ENCODE measurements at regions not wholly inside any gene's neighbourhood (a gene's known extent, or its start where the extent isn't known, plus 50 kb on each side); places are given as distances from the start of the nearest gene placed in this dataset.

- no peak for DNase-seq
Observed at GRCh38 chr21:15242906-15243305, 178.1 kb upstream of the NRIP1 start.

- no peak for DNase-seq
Observed at GRCh38 chr21:15243406-15243805, 178.6 kb upstream of the NRIP1 start.

- DNase-seq: no peak
Observed at GRCh38 chr21:15247613-15248012, 182.8 kb upstream of the NRIP1 start.

GRCh38 chr21:15249285-15249993, 184.6 kb upstream of the NRIP1 start:
- DNase-seq: no peak

GRCh38 chr21:15250384-15250783, 185.6 kb upstream of the NRIP1 start:
- DNase-seq: no peak

GRCh38 chr21:15252431-15252830, 187.6 kb upstream of the NRIP1 start:
- no peak for DNase-seq

- no peak for DNase-seq
Observed at GRCh38 chr21:15254111-15254510, 189.3 kb upstream of the NRIP1 start.

- no peak for DNase-seq
Observed at GRCh38 chr21:15255261-15255660, 190.5 kb upstream of the NRIP1 start.

- no peak for DNase-seq
Observed at GRCh38 chr21:15255763-15256162, 191.0 kb upstream of the NRIP1 start.

- DNase-seq: no peak
Observed at GRCh38 chr21:15256996-15257395, 192.2 kb upstream of the NRIP1 start.

- no peak for DNase-seq
Observed at GRCh38 chr21:15257646-15258045, 192.8 kb upstream of the NRIP1 start.

GRCh38 chr21:15259824-15260223, 195.0 kb upstream of the NRIP1 start:
- no peak for DNase-seq

- no peak for DNase-seq
Observed at GRCh38 chr21:15260604-15261003, 195.8 kb upstream of the NRIP1 start.

- no peak for DNase-seq
Observed at GRCh38 chr21:15264084-15264665, 199.4 kb upstream of the NRIP1 start.

GRCh38 chr21:15272171-15272570, 207.4 kb upstream of the NRIP1 start:
- no peak for DNase-seq

GRCh38 chr21:15272591-15272990, 207.8 kb upstream of the NRIP1 start:
- DNase-seq: no peak

GRCh38 chr21:15273244-15273643, 208.4 kb upstream of the NRIP1 start:
- DNase-seq: no peak

GRCh38 chr21:15274701-15275485, 210.1 kb upstream of the NRIP1 start:
- DNase-seq: no peak

- no peak for DNase-seq
Observed at GRCh38 chr21:15275615-15276235, 210.9 kb upstream of the NRIP1 start.

GRCh38 chr21:15276243-15276642, 211.4 kb upstream of the NRIP1 start:
- DNase-seq: no peak

- no peak for DNase-seq
Observed at GRCh38 chr21:15277466-15277865, 212.7 kb upstream of the NRIP1 start.

GRCh38 chr21:15278279-15278678, 213.5 kb upstream of the NRIP1 start:
- DNase-seq: no peak

GRCh38 chr21:15278851-15279250, 214.1 kb upstream of the NRIP1 start:
- no peak for DNase-seq

GRCh38 chr21:15279482-15279881, 214.7 kb upstream of the NRIP1 start:
- no peak for DNase-seq

All from SIG-M5 (cell line).